H9 (cell line): ENCODE measurements at regions not wholly inside any gene's neighbourhood (a gene's known extent, or its start where the extent isn't known, plus 50 kb on each side); places are given as distances from the start of the nearest gene placed in this dataset.

ENCODE experiments used
- DNase-seq: peaks from one replicate; pipeline ENCODE4 v3.0.0-alpha.2; 2017
- H2AFZ ChIP-seq: one replicate; pipeline ENCODE4 v1.6.1; 2013; ENCODE audit warnings: mild to moderate bottlenecking, low read length, control low read depth, moderate library complexity
- H2AK5ac ChIP-seq: 2 replicates; pipeline ENCODE4 v1.6.1; 2013; ENCODE audit warnings: low read length, control low read depth, mixed read lengths; ENCODE audit not compliant: insufficient read length
- H2BK120ac ChIP-seq: one replicate; pipeline ENCODE4 v1.6.1; 2013; ENCODE audit warnings: low read depth, mild to moderate bottlenecking, low read length, control low read depth, inconsistent platforms; ENCODE audit not compliant: poor library complexity, severe bottlenecking
- H2BK12ac ChIP-seq: 2 replicates; pipeline ENCODE4 v1.6.1; 2013; ENCODE audit warnings: low read length, control low read depth, mixed read lengths, low read depth; ENCODE audit not compliant: insufficient read length
- H2BK15ac ChIP-seq: 2 replicates; pipeline ENCODE4 v1.6.1; 2013; ENCODE audit warnings: low read depth, low read length, control low read depth
- H2BK20ac ChIP-seq: one replicate; pipeline ENCODE4 v1.6.1; 2013; ENCODE audit warnings: low read depth, mild to moderate bottlenecking, low read length, control low read depth, inconsistent platforms; ENCODE audit not compliant: poor library complexity, severe bottlenecking
- H2BK5ac ChIP-seq: 2 replicates; pipeline ENCODE4 v1.6.1; 2013; ENCODE audit warnings: low read length, control low read depth, mixed read lengths; ENCODE audit not compliant: insufficient read length
- H3K14ac ChIP-seq: 2 replicates; pipeline ENCODE4 v1.6.1; 2013; ENCODE audit warnings: low read length, control low read depth; ENCODE audit not compliant: insufficient read depth
- H3K18ac ChIP-seq: 2 replicates; pipeline ENCODE4 v1.6.1; 2013; ENCODE audit warnings: low read depth, mild to moderate bottlenecking, mixed read lengths, low read length, control low read depth; ENCODE audit not compliant: insufficient read length
- H3K23ac ChIP-seq: 2 replicates; pipeline ENCODE4 v1.6.1; 2013; ENCODE audit warnings: low read length, control low read depth, mixed read lengths, low read depth; ENCODE audit not compliant: insufficient read length
- H3K23me2 ChIP-seq: 2 replicates; pipeline ENCODE4 v1.6.1; 2013; ENCODE audit warnings: low read depth, mild to moderate bottlenecking, mixed read lengths, low read length, control low read depth; ENCODE audit not compliant: insufficient read length, poor library complexity, severe bottlenecking
- H3K27ac ChIP-seq: 2 replicates; pipeline ENCODE4 v1.5.1; 2013; ENCODE audit warnings: low read length, control low read depth, mixed read lengths, low read depth; ENCODE audit not compliant: insufficient read length
- H3K27me3 ChIP-seq: 2 replicates; pipeline ENCODE4 v1.6.1; 2013; ENCODE audit warnings: low read length, control low read depth, inconsistent platforms; ENCODE audit not compliant: insufficient read depth
- H3K4ac ChIP-seq: 2 replicates; pipeline ENCODE4 v1.6.1; 2013; ENCODE audit warnings: low read depth, mild to moderate bottlenecking, control low read depth, inconsistent platforms, low read length, moderate library complexity
- H3K4me1 ChIP-seq: 2 replicates; pipeline ENCODE4 v1.6.1; 2013; ENCODE audit warnings: low read length, control low read depth, inconsistent platforms; ENCODE audit not compliant: insufficient read depth
- H3K4me2 ChIP-seq: 2 replicates; pipeline ENCODE4 v1.6.1; 2013; ENCODE audit warnings: low read length, control low read depth, mixed read lengths; ENCODE audit not compliant: insufficient read length, insufficient read depth
- H3K56ac ChIP-seq: 2 replicates; pipeline ENCODE4 v1.6.1; 2013; ENCODE audit warnings: low read depth, mild to moderate bottlenecking, mixed read lengths, low read length, control low read depth; ENCODE audit not compliant: insufficient read length
- H3K79me1 ChIP-seq: 2 replicates; pipeline ENCODE4 v1.6.1; 2013; ENCODE audit warnings: low read depth, mild to moderate bottlenecking, moderate library complexity, low read length, control low read depth, inconsistent platforms; ENCODE audit not compliant: insufficient read depth, poor library complexity, severe bottlenecking
- H3K79me2 ChIP-seq: 2 replicates; pipeline ENCODE4 v1.6.1; 2013; ENCODE audit warnings: low read length, control low read depth, inconsistent platforms; ENCODE audit not compliant: insufficient read depth
- H3K9ac ChIP-seq: 2 replicates; pipeline ENCODE4 v1.6.1; 2013; ENCODE audit warnings: low read length, control low read depth, mixed read lengths; ENCODE audit not compliant: insufficient read length; ENCODE audit errors: extremely low read depth
- H3K9me3 ChIP-seq: one replicate; pipeline ENCODE4 v1.6.1; 2013; ENCODE audit warnings: low read depth, low read length, inconsistent platforms; ENCODE audit not compliant: control insufficient read depth
- H3T11ph ChIP-seq: one replicate; pipeline ENCODE4 v1.6.1; 2013; ENCODE audit warnings: mild to moderate bottlenecking, low read length, control low read depth, inconsistent platforms
- H4K20me1 ChIP-seq: one replicate; pipeline ENCODE4 v1.6.1; 2013; ENCODE audit not compliant: control insufficient read depth, insufficient read length, insufficient read depth
- H4K5ac ChIP-seq: 2 replicates; pipeline ENCODE4 v1.6.1; 2013; ENCODE audit warnings: low read depth, mild to moderate bottlenecking, mixed read lengths, low read length, control low read depth; ENCODE audit not compliant: insufficient read length
- H4K8ac ChIP-seq: replicated peaks from 2 replicates; pipeline ENCODE4 v1.6.1; 2013; ENCODE audit warnings: low read length, control low read depth, mixed read lengths, low read depth; ENCODE audit not compliant: insufficient read length
- H4K91ac ChIP-seq: 2 replicates; pipeline ENCODE4 v1.6.1; 2013; ENCODE audit warnings: low read depth, mild to moderate bottlenecking, moderate library complexity, mixed read lengths, low read length, control low read depth; ENCODE audit not compliant: insufficient read length
- H3K27ac Mint-ChIP-seq, 3 experiments: 2 replicates in 2 of 3; 3 replicates in 1 of 3; pipeline ENCODE4 v1.8.0; 2020 to 2021; ENCODE audit warnings: mixed read lengths in 3 of 3, mild to moderate bottlenecking in 1 of 3, moderate library complexity in 1 of 3
- H3K27me3 Mint-ChIP-seq: 2 replicates; pipeline ENCODE4 v1.8.0; 2021; ENCODE audit warnings: low read depth, mild to moderate bottlenecking, moderate library complexity, mixed read lengths
- H3K36me3 Mint-ChIP-seq, 3 experiments: 2 replicates in 2 of 3; 3 replicates in 1 of 3; pipeline ENCODE4 v1.8.0; 2020 to 2021; ENCODE audit warnings: low read depth in 3 of 3, mixed read lengths in 3 of 3; ENCODE audit not compliant: insufficient read depth in 1 of 3
- H3K4me1 Mint-ChIP-seq, 2 experiments: 2 replicates each; pipeline ENCODE4 v1.8.0; 2020; ENCODE audit warnings: mixed read lengths in 2 of 2
- H3K4me3 Mint-ChIP-seq, 2 experiments: 2 replicates in 1 of 2; 3 replicates in 1 of 2; pipeline ENCODE4 v1.8.0; 2020 to 2021; ENCODE audit warnings: mild to moderate bottlenecking in 2 of 2, mixed read lengths in 2 of 2, moderate library complexity in 1 of 2
- H3K9me3 Mint-ChIP-seq, 2 experiments: 2 replicates in 1 of 2; 3 replicates in 1 of 2; pipeline ENCODE4 v1.8.0; 2020; ENCODE audit warnings: mild to moderate bottlenecking in 2 of 2, mixed read lengths in 2 of 2, moderate library complexity in 1 of 2
- CTCF ChIP-seq: fragments of 200-600 bp; sonication (generic); conservative IDR thresholded peaks from 3 replicates; pipeline ENCODE4 v1.8.0; 2021; ENCODE audit warnings: antibody characterized with exemption, mild to moderate bottlenecking
- WGBS: extraction: QIAGEN DNeasy Blood & Tissue Kit; methylation state at CpG from one replicate; pipeline ENCODE4 v1.1.7; 2013; ENCODE audit warnings: missing lambda C conversion rate, low lambda C conversion rate, mixed read lengths; ENCODE audit not compliant: insufficient read length; ENCODE audit errors: extremely low coverage; 5-methylcytosine and 5-hydroxymethylcytosine counted together

DNA sequence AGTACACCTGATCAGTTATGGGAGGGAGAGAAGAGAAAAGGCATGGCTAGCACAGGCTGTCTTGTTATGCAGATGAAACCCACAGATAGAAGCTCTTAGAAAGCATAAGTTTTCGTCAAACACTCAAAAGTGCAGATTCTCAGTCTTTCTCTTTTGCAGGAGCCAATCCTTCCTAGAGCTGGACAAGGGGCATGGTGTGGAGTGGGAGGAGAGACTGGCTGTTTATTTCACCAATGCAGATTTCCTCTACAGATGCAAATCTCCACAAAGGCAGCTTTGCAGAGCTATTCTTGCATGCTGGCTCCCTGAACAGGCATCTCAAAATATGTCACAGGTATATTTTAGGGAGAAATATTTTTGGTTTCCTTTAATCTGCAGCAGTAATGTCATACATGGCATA is 1400.7 kb downstream of the CDH8 start:
- Mint-ChIP-seq H3K4me3 (no peak overlapping the region), H3K36me3 (peaks cover 3 to 12% (median 9%) of the 10 kb centered on the region in 3 experiments; a peak in 5 of 7 replicates), H3K27ac (peak overlapping the region in 1 of 3 experiments; percentile 35; a peak in 1 of 7 replicates), H3K9me3 (peaks cover 10 to 16% of the 10 kb centered on the region in 2 experiments), H3K4me1 (peaks cover 16 to 18% of the 10 kb centered on the region in 2 experiments), H3K27me3 (no peaks in the 10 kb centered on the region)
- no CpG with 5 or more reads among the region's 1 CpG for WGBS
- Histone ChIP-seq H3K18ac (no peak overlapping the region), H4K20me1 (no peaks in the 10 kb centered on the region), H3K4ac (no peak overlapping the region), H2AFZ (no peak overlapping the region), H2AK5ac (no peak overlapping the region), H3K79me1 (no peaks in the 10 kb centered on the region), H3K14ac (no peak overlapping the region), H3K56ac (no peak overlapping the region), H3K9me3 (no peaks in the 10 kb centered on the region), H2BK20ac (no peak overlapping the region), H3K79me2 (no peaks in the 10 kb centered on the region), H3K23me2 (no peaks in the 10 kb centered on the region), H3K4me1 (no peaks in the 10 kb centered on the region), H2BK15ac (no peak overlapping the region), H2BK120ac (no peak overlapping the region), H3K27me3 (no peaks in the 10 kb centered on the region), H3T11ph (no peak overlapping the region), H2BK5ac (no peak overlapping the region), H2BK12ac (no peak overlapping the region), H3K4me2 (no peak overlapping the region), H4K91ac (no peak overlapping the region), H4K8ac (no peak overlapping the region), H3K9ac (no peak overlapping the region), H4K5ac (no peak overlapping the region), H3K27ac (no peak overlapping the region), H3K23ac (no peak overlapping the region)
- no peak for TF ChIP-seq CTCF
- DNase-seq: no peak
